ENCODE measurements at regions not wholly inside any gene's neighbourhood (a gene's known extent, or its start where the extent isn't known, plus 50 kb on each side); places are given as distances from the start of the nearest gene placed in this dataset.

- TF ChIP-seq, protein P1, sequence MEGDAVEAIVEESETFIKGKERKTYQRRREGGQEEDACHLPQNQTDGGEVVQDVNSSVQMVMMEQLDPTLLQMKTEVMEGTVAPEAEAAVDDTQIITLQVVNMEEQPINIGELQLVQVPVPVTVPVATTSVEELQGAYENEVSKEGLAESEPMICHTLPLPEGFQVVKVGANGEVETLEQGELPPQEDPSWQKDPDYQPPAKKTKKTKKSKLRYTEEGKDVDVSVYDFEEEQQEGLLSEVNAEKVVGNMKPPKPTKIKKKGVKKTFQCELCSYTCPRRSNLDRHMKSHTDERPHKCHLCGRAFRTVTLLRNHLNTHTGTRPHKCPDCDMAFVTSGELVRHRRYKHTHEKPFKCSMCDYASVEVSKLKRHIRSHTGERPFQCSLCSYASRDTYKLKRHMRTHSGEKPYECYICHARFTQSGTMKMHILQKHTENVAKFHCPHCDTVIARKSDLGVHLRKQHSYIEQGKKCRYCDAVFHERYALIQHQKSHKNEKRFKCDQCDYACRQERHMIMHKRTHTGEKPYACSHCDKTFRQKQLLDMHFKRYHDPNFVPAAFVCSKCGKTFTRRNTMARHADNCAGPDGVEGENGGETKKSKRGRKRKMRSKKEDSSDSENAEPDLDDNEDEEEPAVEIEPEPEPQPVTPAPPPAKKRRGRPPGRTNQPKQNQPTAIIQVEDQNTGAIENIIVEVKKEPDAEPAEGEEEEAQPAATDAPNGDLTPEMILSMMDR (IDR thresholded peaks at IDR 0.05; ENCODE audit: poor library complexity, severe bottlenecking): no peak
- TF ChIP-seq POLR2AphosphoS5 (IDR thresholded peaks at IDR 0.05): no peak
- TF ChIP-seq EZH2 (IDR thresholded peaks at IDR 0.05; ENCODE audit: borderline replicate concordance, insufficient read depth, low read length, poor library complexity, severe bottlenecking): no peak
Observed at GRCh38 chr9:86626802-86627201, 272.6 kb upstream of the TUT7 start.

All from neural cell (in vitro differentiated cells).